Stimulated activated naive B cell treated with anti-CD40 and anti-IgM and Interleukin-4, amounts not matched to agents 10 μg/mL and 1 μg/mL and 100 μg/mL, for 72 hours (primary cell): ENCODE measurements at regions not wholly inside any gene's neighbourhood (a gene's known extent, or its start where the extent isn't known, plus 50 kb on each side); places are given as distances from the start of the nearest gene placed in this dataset.
"Not testable (repeated sequence)": the region's sequence is repeated elsewhere in the genome, so short reads cannot be mapped to it uniquely, and the experiment has no call there.

Experiments
- ATAC-seq, 2 donors: fragments of 150-1000 bp; cut with Tn5 transposase; replicated peaks; 2 replicates each; pipeline ENCODE4 v1.10.0; 2021; ENCODE audit warnings: moderate library complexity in 1 of 2
- DNase-seq: peaks from one replicate; pipeline ENCODE4 v3.0.0; 2021
- H3K27ac Mint-ChIP-seq: one replicate; pipeline ENCODE4 v1.8.0; 2022; ENCODE audit warnings: mild to moderate bottlenecking, mixed read lengths
- H3K27me3 Mint-ChIP-seq, 2 donors: one replicate each; pipeline ENCODE4 v1.8.0; 2022; ENCODE audit warnings: mixed read lengths in 2 of 2
- H3K36me3 Mint-ChIP-seq, 2 donors: one replicate each; pipeline ENCODE4 v1.8.0; 2022; ENCODE audit warnings: mixed read lengths in 2 of 2, mild to moderate bottlenecking in 1 of 2
- H3K4me1 Mint-ChIP-seq, 2 donors: one replicate each; pipeline ENCODE4 v1.8.0; 2022; ENCODE audit warnings: mixed read lengths in 2 of 2, mild to moderate bottlenecking in 1 of 2
- H3K4me3 Mint-ChIP-seq, 2 donors: one replicate each; pipeline ENCODE4 v1.8.0; 2022; ENCODE audit warnings: mild to moderate bottlenecking in 2 of 2, mixed read lengths in 2 of 2, moderate library complexity in 1 of 2
- H3K9me3 Mint-ChIP-seq, 2 donors: one replicate each; pipeline ENCODE4 v1.8.0; 2022; ENCODE audit warnings: mixed read lengths in 2 of 2, mild to moderate bottlenecking in 1 of 2

GRCh38 chr3:104909198-104909597 lies 457.5 kb upstream of the ALCAM start:
- no peak overlapping the region for H3K27ac Mint-ChIP-seq
- H3K4me1 Mint-ChIP-seq = no peaks in the 10 kb centered on the region
- no peak overlapping the region for H3K4me3 Mint-ChIP-seq
- peaks cover 0 to 2% of the 10 kb centered on the region in 2 donors for H3K9me3 Mint-ChIP-seq
- DNase-seq = no peak
- H3K27me3 Mint-ChIP-seq = no peaks in the 10 kb centered on the region
- H3K36me3 Mint-ChIP-seq = no peaks in the 10 kb centered on the region
- ATAC-seq = no peak

GRCh38 chr3:104909721-104910120 lies 457.0 kb upstream of the ALCAM start:
- no peak overlapping the region for H3K4me3 Mint-ChIP-seq
- H3K36me3 Mint-ChIP-seq = no peaks in the 10 kb centered on the region
- no peak for DNase-seq
- no peaks in the 10 kb centered on the region for H3K27me3 Mint-ChIP-seq
- ATAC-seq = no peak
- H3K9me3 Mint-ChIP-seq = peaks cover 0 to 2% of the 10 kb centered on the region in 2 donors
- no peak overlapping the region for H3K27ac Mint-ChIP-seq
- no peaks in the 10 kb centered on the region for H3K4me1 Mint-ChIP-seq

- Mint-ChIP-seq H3K4me1 (no peaks in the 10 kb centered on the region), H3K36me3 (no peaks in the 10 kb centered on the region), H3K27me3 (no peaks in the 10 kb centered on the region), H3K9me3 (peaks cover 0 to 2% of the 10 kb centered on the region in 2 donors), H3K27ac (no peak overlapping the region), H3K4me3 (no peak overlapping the region)
- ATAC-seq (no peak), DNase-seq (no peak)
Measured at GRCh38 chr3:104911376-104911775, 455.3 kb upstream of the ALCAM start.

- H3K36me3 Mint-ChIP-seq = no peaks in the 10 kb centered on the region
- H3K27ac Mint-ChIP-seq = no peak overlapping the region
- no peak overlapping the region for H3K4me3 Mint-ChIP-seq
- DNase-seq (no peak), ATAC-seq (no peak)
- H3K4me1 Mint-ChIP-seq = no peaks in the 10 kb centered on the region
- H3K27me3 Mint-ChIP-seq = no peaks in the 10 kb centered on the region
- H3K9me3 Mint-ChIP-seq = peaks cover 10% of the 10 kb centered on the region in 2 donors
Measured at GRCh38 chr3:104916971-104917370, 449.7 kb upstream of the ALCAM start.

- peaks cover 11 to 14% of the 10 kb centered on the region in 2 donors for H3K9me3 Mint-ChIP-seq
- DNase-seq (no peak), ATAC-seq (no peak)
- no peaks in the 10 kb centered on the region for H3K27me3 Mint-ChIP-seq
- no peaks in the 10 kb centered on the region for H3K4me1 Mint-ChIP-seq
- no peaks in the 10 kb centered on the region for H3K36me3 Mint-ChIP-seq
- no peak overlapping the region for H3K27ac Mint-ChIP-seq
- H3K4me3 Mint-ChIP-seq = no peak overlapping the region
Measured at GRCh38 chr3:104920512-104920911, 446.2 kb upstream of the ALCAM start.

GRCh38 chr3:104933972-104934371 lies 432.7 kb upstream of the ALCAM start:
- no peak overlapping the region for H3K27ac Mint-ChIP-seq
- H3K27me3 Mint-ChIP-seq = no peaks in the 10 kb centered on the region
- peaks cover 0 to 8% of the 10 kb centered on the region in 2 donors for H3K9me3 Mint-ChIP-seq
- ATAC-seq (no peak), DNase-seq (no peak)
- no peak overlapping the region for H3K4me3 Mint-ChIP-seq
- H3K36me3 Mint-ChIP-seq = no peaks in the 10 kb centered on the region
- peaks cover 0 to 4% of the 10 kb centered on the region in 2 donors for H3K4me1 Mint-ChIP-seq

- Mint-ChIP-seq H3K36me3 (no peaks in the 10 kb centered on the region), H3K4me1 (peaks cover 0 to 4% of the 10 kb centered on the region in 2 donors), H3K27ac (no peak overlapping the region), H3K27me3 (no peaks in the 10 kb centered on the region), H3K4me3 (no peak overlapping the region), H3K9me3 (peaks cover 0 to 6% of the 10 kb centered on the region in 2 donors)
- no peak for ATAC-seq
- no peak for DNase-seq
Measured at GRCh38 chr3:104935613-104936012, 431.1 kb upstream of the ALCAM start.

GRCh38 chr3:104939196-104939595 lies 427.5 kb upstream of the ALCAM start:
- no peak for ATAC-seq
- no peak overlapping the region for H3K27ac Mint-ChIP-seq
- H3K4me3 Mint-ChIP-seq = no peak overlapping the region
- no peak for DNase-seq
- no peaks in the 10 kb centered on the region for H3K36me3 Mint-ChIP-seq
- H3K4me1 Mint-ChIP-seq = no peaks in the 10 kb centered on the region
- no peaks in the 10 kb centered on the region for H3K27me3 Mint-ChIP-seq
- no peaks in the 10 kb centered on the region for H3K9me3 Mint-ChIP-seq

GRCh38 chr3:104941785-104942184 lies 424.9 kb upstream of the ALCAM start:
- Mint-ChIP-seq H3K4me1 (no peaks in the 10 kb centered on the region), H3K27ac (no peak overlapping the region), H3K27me3 (no peaks in the 10 kb centered on the region), H3K36me3 (no peaks in the 10 kb centered on the region), H3K9me3 (peaks cover 2 to 4% of the 10 kb centered on the region in 2 donors), H3K4me3 (no peak overlapping the region)
- ATAC-seq (no peak), DNase-seq (no peak)

GRCh38 chr3:104943974-104944373 lies 422.7 kb upstream of the ALCAM start:
- Mint-ChIP-seq H3K4me1 (no peaks in the 10 kb centered on the region), H3K27ac (no peak overlapping the region), H3K36me3 (no peaks in the 10 kb centered on the region), H3K4me3 (no peak overlapping the region), H3K27me3 (no peaks in the 10 kb centered on the region), H3K9me3 (peaks cover 2 to 4% of the 10 kb centered on the region in 2 donors)
- ATAC-seq (no peak), DNase-seq (no peak)

- Mint-ChIP-seq H3K27ac (no peak overlapping the region), H3K4me1 (no peaks in the 10 kb centered on the region), H3K9me3 (peaks cover 2 to 4% of the 10 kb centered on the region in 2 donors), H3K27me3 (no peaks in the 10 kb centered on the region), H3K36me3 (no peaks in the 10 kb centered on the region), H3K4me3 (no peak overlapping the region)
- DNase-seq = no peak
- no peak for ATAC-seq
Measured at GRCh38 chr3:104947943-104948342, 418.8 kb upstream of the ALCAM start.

GRCh38 chr3:104949810-104950209 lies 416.9 kb upstream of the ALCAM start:
- not testable (repeated sequence) for H3K27ac Mint-ChIP-seq, H3K27me3 Mint-ChIP-seq, H3K4me3 Mint-ChIP-seq, H3K9me3 Mint-ChIP-seq, H3K36me3 Mint-ChIP-seq, DNase-seq, ATAC-seq, H3K4me1 Mint-ChIP-seq

GRCh38 chr3:104951426-104951825 lies 415.3 kb upstream of the ALCAM start:
- H3K4me3 Mint-ChIP-seq = no peak overlapping the region
- no peaks in the 10 kb centered on the region for H3K36me3 Mint-ChIP-seq
- no peak for DNase-seq

GRCh38 chr3:104952146-104952972 lies 414.4 kb upstream of the ALCAM start:
- no peak for DNase-seq
- Mint-ChIP-seq H3K9me3 (no peaks in the 10 kb centered on the region), H3K36me3 (no peaks in the 10 kb centered on the region), H3K4me1 (no peaks in the 10 kb centered on the region), H3K4me3 (no peak overlapping the region), H3K27ac (no peak overlapping the region), H3K27me3 (no peaks in the 10 kb centered on the region)
- no peak for ATAC-seq

More at GRCh38 chr3:104951426-104951825, 415.3 kb upstream of the ALCAM start:
- no peaks in the 10 kb centered on the region for H3K4me1 Mint-ChIP-seq
- no peaks in the 10 kb centered on the region for H3K27me3 Mint-ChIP-seq
- H3K9me3 Mint-ChIP-seq = no peaks in the 10 kb centered on the region
- H3K27ac Mint-ChIP-seq = no peak overlapping the region
- ATAC-seq = no peak

GRCh38 chr3:104956620-104957345 lies 409.9 kb upstream of the ALCAM start:
- Mint-ChIP-seq H3K4me3 (no peak overlapping the region), H3K27me3 (no peaks in the 10 kb centered on the region), H3K9me3 (no peaks in the 10 kb centered on the region), H3K4me1 (no peaks in the 10 kb centered on the region), H3K36me3 (no peaks in the 10 kb centered on the region), H3K27ac (no peak overlapping the region)
- ATAC-seq = peak in 1 of 2 donors; percentile 20
- no peak for DNase-seq
